ENCODE measurements at regions not wholly inside any gene's neighbourhood (a gene's known extent, or its start where the extent isn't known, plus 50 kb on each side); places are given as distances from the start of the nearest gene placed in this dataset.

DNA sequence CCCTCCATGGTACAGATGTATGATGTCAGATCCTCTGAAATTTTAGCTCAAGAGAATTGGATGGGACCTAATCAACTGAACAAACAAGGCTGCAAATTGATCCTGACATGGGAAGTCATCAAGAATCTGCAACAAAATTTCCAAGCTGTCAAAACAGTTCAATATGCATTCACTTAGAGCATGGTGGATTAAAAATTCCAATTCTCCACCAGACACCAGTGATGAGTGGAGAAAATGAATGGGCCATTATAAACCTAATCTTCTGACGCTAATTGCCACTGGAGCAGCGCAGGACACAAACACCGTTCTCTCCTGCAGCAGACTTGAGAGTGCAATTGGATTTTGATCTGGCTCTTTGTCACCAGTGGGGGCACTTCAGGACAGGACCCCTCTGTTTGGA, 94.2 kb downstream of the MINAR1 start:
- Histone ChIP-seq H3K4me2 (ENCODE audit: low read length) (no peak overlapping the region), H2AFZ (ENCODE audit: low read length) (no peak overlapping the region), H3K27ac (ENCODE audit: low read depth, low read length, poor library complexity, severe bottlenecking) (no peak overlapping the region), H4K20me1 (ENCODE audit: insufficient read depth, low read length) (no peaks in the 10 kb centered on the region), H3K36me3 (ENCODE audit: insufficient read depth, low read length) (no peaks in the 10 kb centered on the region), H3K4me3 (ENCODE audit: low read depth, low read length, poor library complexity, severe bottlenecking) (no peak overlapping the region), H3K9me3 (ENCODE audit: low read length) (no peaks in the 10 kb centered on the region), H3K9me2 (ENCODE audit: insufficient read depth, low read length) (no peaks in the 10 kb centered on the region), H3K79me2 (ENCODE audit: insufficient read depth, low read depth, low read length) (no peaks in the 10 kb centered on the region), H3K4me1 (ENCODE audit: insufficient read depth, low read length, poor library complexity, severe bottlenecking) (no peaks in the 10 kb centered on the region)
- BruUV-seq (replicated peaks) = no TSS peak
- POLR2A ChIA-PET = no interaction called here
- intact Hi-C loops (cut with micrococcal nuclease; ENCODE audit: unreplicated experiment) = no loop called here
- no peak for DNase-seq (ENCODE audit: low spot score)
- CTCF ChIA-PET (ENCODE audit: unreplicated experiment) = no interaction called here
- TF ChIP-seq CTCF (conservative IDR thresholded peaks at IDR 0.05; ENCODE audit: low read length) (no peak), EZH2phosphoT487 (IDR thresholded peaks at IDR 0.05; ENCODE audit: borderline replicate concordance, low read depth, low read length) (no peak)

DNA sequence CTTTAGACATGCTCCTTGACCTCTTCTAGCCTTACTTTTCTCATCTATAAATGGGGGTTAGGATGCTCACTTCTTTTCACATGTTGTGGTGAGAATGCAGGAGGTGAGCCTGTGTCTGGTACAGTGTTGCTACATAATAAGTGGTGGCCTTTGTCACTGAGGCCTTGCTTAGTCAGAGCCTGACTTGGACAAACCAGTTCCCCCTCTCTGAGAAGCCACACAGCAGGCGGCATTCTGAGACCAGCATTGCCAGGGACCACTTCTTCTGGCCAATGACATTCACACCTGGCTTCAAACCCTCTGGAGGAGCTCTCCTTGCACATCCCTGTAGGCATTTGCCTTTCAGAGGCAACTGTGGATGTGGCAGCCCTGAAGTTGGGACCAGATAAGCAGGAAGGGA, 95.7 kb downstream of the MINAR1 start:
- CTCF ChIA-PET (ENCODE audit: unreplicated experiment) = no interaction called here
- POLR2A ChIA-PET = no interaction called here
- Histone ChIP-seq H4K20me1 (ENCODE audit: insufficient read depth, low read length) (no peaks in the 10 kb centered on the region), H3K4me3 (ENCODE audit: low read depth, low read length, poor library complexity, severe bottlenecking) (no peak overlapping the region), H3K4me1 (ENCODE audit: insufficient read depth, low read length, poor library complexity, severe bottlenecking) (no peaks in the 10 kb centered on the region), H3K79me2 (ENCODE audit: insufficient read depth, low read depth, low read length) (no peaks in the 10 kb centered on the region), H3K9me2 (ENCODE audit: insufficient read depth, low read length) (no peaks in the 10 kb centered on the region), H2AFZ (ENCODE audit: low read length) (no peak overlapping the region), H3K36me3 (ENCODE audit: insufficient read depth, low read length) (no peaks in the 10 kb centered on the region), H3K9me3 (ENCODE audit: low read length) (no peaks in the 10 kb centered on the region), H3K4me2 (ENCODE audit: low read length) (no peak overlapping the region), H3K27ac (ENCODE audit: low read depth, low read length, poor library complexity, severe bottlenecking) (no peak overlapping the region)
- no TSS peak for BruUV-seq (replicated peaks)
- TF ChIP-seq EZH2phosphoT487 (IDR thresholded peaks at IDR 0.05; ENCODE audit: borderline replicate concordance, low read depth, low read length) = no peak
- TF ChIP-seq CTCF (conservative IDR thresholded peaks at IDR 0.05; ENCODE audit: low read length) = no peak
- DNase-seq (ENCODE audit: low spot score) = no peak
- intact Hi-C loops (cut with micrococcal nuclease; ENCODE audit: unreplicated experiment) = no loop called here

- ChIA-PET CTCF (ENCODE audit: unreplicated experiment) (no interaction called here), POLR2A (no interaction called here)
- Histone ChIP-seq H2AFZ (ENCODE audit: low read length) (no peak overlapping the region), H4K20me1 (ENCODE audit: insufficient read depth, low read length) (no peaks in the 10 kb centered on the region), H3K9me2 (ENCODE audit: insufficient read depth, low read length) (no peaks in the 10 kb centered on the region), H3K27ac (ENCODE audit: low read depth, low read length, poor library complexity, severe bottlenecking) (no peak overlapping the region), H3K9me3 (ENCODE audit: low read length) (no peaks in the 10 kb centered on the region), H3K36me3 (ENCODE audit: insufficient read depth, low read length) (no peaks in the 10 kb centered on the region), H3K4me2 (ENCODE audit: low read length) (no peak overlapping the region), H3K4me3 (ENCODE audit: low read depth, low read length, poor library complexity, severe bottlenecking) (no peak overlapping the region), H3K4me1 (ENCODE audit: insufficient read depth, low read length, poor library complexity, severe bottlenecking) (no peaks in the 10 kb centered on the region), H3K79me2 (ENCODE audit: insufficient read depth, low read depth, low read length) (no peaks in the 10 kb centered on the region)
- BruUV-seq (replicated peaks) = no TSS peak
- no peak for DNase-seq (ENCODE audit: low spot score)
- intact Hi-C loops (cut with micrococcal nuclease; ENCODE audit: unreplicated experiment) = no loop called here
- TF ChIP-seq EZH2phosphoT487 (IDR thresholded peaks at IDR 0.05; ENCODE audit: borderline replicate concordance, low read depth, low read length) = no peak
- TF ChIP-seq CTCF (conservative IDR thresholded peaks at IDR 0.05; ENCODE audit: low read length) = no peak
These were observed 97.1 kb downstream of the MINAR1 start for GRCh38 chr15:79529157-79529785.
